ENCODE measurements at regions not wholly inside any gene's neighbourhood (a gene's known extent, or its start where the extent isn't known, plus 50 kb on each side); places are given as distances from the start of the nearest gene placed in this dataset.

DNA sequence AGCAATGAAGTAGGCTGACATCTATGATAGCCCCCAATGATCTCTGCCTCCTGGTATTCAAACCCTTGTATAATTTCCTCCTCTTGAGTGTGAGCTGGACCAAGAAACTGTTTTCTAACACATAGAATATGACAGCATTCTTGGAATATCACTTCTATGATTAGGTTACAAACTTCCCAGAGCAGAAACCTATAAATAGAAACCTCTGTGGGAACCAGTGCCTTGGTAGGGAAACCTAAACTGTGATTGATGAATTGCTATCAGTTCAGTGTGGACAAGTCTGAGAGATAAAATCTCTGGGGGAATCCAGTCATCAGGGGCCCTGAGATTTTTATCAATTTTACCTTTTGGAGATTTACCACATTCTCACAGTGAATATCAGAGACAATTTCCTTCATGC lies 756.5 kb upstream of the AGA start:
- TF ChIP-seq, protein P1, sequence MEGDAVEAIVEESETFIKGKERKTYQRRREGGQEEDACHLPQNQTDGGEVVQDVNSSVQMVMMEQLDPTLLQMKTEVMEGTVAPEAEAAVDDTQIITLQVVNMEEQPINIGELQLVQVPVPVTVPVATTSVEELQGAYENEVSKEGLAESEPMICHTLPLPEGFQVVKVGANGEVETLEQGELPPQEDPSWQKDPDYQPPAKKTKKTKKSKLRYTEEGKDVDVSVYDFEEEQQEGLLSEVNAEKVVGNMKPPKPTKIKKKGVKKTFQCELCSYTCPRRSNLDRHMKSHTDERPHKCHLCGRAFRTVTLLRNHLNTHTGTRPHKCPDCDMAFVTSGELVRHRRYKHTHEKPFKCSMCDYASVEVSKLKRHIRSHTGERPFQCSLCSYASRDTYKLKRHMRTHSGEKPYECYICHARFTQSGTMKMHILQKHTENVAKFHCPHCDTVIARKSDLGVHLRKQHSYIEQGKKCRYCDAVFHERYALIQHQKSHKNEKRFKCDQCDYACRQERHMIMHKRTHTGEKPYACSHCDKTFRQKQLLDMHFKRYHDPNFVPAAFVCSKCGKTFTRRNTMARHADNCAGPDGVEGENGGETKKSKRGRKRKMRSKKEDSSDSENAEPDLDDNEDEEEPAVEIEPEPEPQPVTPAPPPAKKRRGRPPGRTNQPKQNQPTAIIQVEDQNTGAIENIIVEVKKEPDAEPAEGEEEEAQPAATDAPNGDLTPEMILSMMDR (IDR thresholded peaks at IDR 0.05) = no peak
- TF ChIP-seq POLR2A (IDR thresholded peaks at IDR 0.05) = no peak
- TF ChIP-seq POLR2AphosphoS5 (IDR thresholded peaks at IDR 0.05; ENCODE audit: insufficient read depth in 1 of 2, low read depth in 1 of 2) = no peak

Data from vagina (tissue), 2 donors.